H1 (cell line): ENCODE measurements at regions not wholly inside any gene's neighbourhood (a gene's known extent, or its start where the extent isn't known, plus 50 kb on each side); places are given as distances from the start of the nearest gene placed in this dataset.

ENCODE experiments used
- FOSL1 ChIP-seq: IDR thresholded peaks from 2 replicates; pipeline ENCODE4 v1.6.1; 2011; ENCODE audit warnings: mild to moderate bottlenecking, low read depth, low read length, moderate library complexity; ENCODE audit not compliant: insufficient read depth
- PHF8 ChIP-seq: fragments of 200-600 bp; sonication (generic); conservative IDR thresholded peaks from 2 replicates; pipeline ENCODE4 v1.7.1; 2012; ENCODE audit warnings: low read depth, mild to moderate bottlenecking, inconsistent platforms, low read length, moderate library complexity
- SAP30 ChIP-seq: fragments of 300-600 bp; sonication (generic); IDR thresholded peaks from 2 replicates; pipeline ENCODE4 v1.7.1; 2012; ENCODE audit warnings: low read length, moderate library complexity, mild to moderate bottlenecking, inconsistent platforms; ENCODE audit not compliant: insufficient read depth, insufficient replicate concordance
- SIRT6 ChIP-seq: IDR thresholded peaks from one replicate; pipeline ENCODE4 v1.7.1; 2012; ENCODE audit warnings: low read length, inconsistent platforms
- SP2 ChIP-seq: IDR thresholded peaks from 2 replicates; pipeline ENCODE4 v1.6.1; 2012; ENCODE audit warnings: mild to moderate bottlenecking, low read length, inconsistent platforms

DNA sequence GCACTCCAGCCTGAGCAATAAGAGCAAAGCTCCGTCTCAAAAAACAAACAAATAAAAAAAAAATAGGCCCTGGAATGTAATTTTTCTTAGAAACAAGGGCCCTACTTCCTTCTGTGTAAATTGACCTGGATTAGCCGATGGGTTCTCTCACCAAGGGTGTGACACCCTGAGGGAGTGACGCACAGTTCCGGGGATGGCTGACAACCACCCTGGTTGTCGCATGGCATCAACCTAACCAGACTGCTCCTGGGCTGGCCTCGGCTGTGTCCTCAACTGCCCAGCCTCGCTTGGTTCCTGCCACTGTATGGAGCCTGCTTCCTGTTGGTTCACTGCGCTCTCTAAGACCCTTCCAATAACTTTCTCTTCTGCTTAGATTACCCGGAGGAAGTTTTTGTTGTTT, 51.2 kb upstream of the SPATA31D4 start (continued):
- TF ChIP-seq PHF8 (no peak), FOSL1 (no peak), SP2 (no peak), SAP30 (no peak), SIRT6 (no peak)
